ENCODE measurements at regions not wholly inside any gene's neighbourhood (a gene's known extent, or its start where the extent isn't known, plus 50 kb on each side); places are given as distances from the start of the nearest gene placed in this dataset.

GRCh38 chr2:161031511-161031910 lies 128.7 kb upstream of the TANK start:
- no peak for TF ChIP-seq USF1 (IDR thresholded peaks at IDR 0.05)
- no peak for TF ChIP-seq CEBPB (IDR thresholded peaks at IDR 0.05)
- TF ChIP-seq EGR1 (IDR thresholded peaks at IDR 0.05), result no peak
- TF ChIP-seq RAD21 (IDR thresholded peaks at IDR 0.05; ENCODE audit: low read depth), result no peak
- TF ChIP-seq CREB1 (IDR thresholded peaks at IDR 0.05; ENCODE audit: low read depth), result no peak
- TF ChIP-seq TCF12 (IDR thresholded peaks at IDR 0.05; ENCODE audit: low read depth), result no peak
- no peak for TF ChIP-seq REST (IDR thresholded peaks at IDR 0.05; ENCODE audit: low read depth)
- no peak for TF ChIP-seq TAF1 (IDR thresholded peaks at IDR 0.05; ENCODE audit: low read depth)
- TF ChIP-seq EP300 (IDR thresholded peaks at IDR 0.05; ENCODE audit: borderline replicate concordance), result no peak
- no peak for TF ChIP-seq TEAD4 (IDR thresholded peaks at IDR 0.05)

All from Ishikawa (cell line).